ENCODE measurements at regions not wholly inside any gene's neighbourhood (a gene's known extent, or its start where the extent isn't known, plus 50 kb on each side); places are given as distances from the start of the nearest gene placed in this dataset.

GRCh38 chr4:8703857-8704495, 111.4 kb downstream of the CPZ start:
- TF ChIP-seq, protein P1, sequence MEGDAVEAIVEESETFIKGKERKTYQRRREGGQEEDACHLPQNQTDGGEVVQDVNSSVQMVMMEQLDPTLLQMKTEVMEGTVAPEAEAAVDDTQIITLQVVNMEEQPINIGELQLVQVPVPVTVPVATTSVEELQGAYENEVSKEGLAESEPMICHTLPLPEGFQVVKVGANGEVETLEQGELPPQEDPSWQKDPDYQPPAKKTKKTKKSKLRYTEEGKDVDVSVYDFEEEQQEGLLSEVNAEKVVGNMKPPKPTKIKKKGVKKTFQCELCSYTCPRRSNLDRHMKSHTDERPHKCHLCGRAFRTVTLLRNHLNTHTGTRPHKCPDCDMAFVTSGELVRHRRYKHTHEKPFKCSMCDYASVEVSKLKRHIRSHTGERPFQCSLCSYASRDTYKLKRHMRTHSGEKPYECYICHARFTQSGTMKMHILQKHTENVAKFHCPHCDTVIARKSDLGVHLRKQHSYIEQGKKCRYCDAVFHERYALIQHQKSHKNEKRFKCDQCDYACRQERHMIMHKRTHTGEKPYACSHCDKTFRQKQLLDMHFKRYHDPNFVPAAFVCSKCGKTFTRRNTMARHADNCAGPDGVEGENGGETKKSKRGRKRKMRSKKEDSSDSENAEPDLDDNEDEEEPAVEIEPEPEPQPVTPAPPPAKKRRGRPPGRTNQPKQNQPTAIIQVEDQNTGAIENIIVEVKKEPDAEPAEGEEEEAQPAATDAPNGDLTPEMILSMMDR (optimal IDR thresholded peaks at IDR 0.05 in 1 of 3, IDR thresholded peaks at IDR 0.05 in 1 of 3, conservative IDR thresholded peaks at IDR 0.05 in 1 of 3; ENCODE audit: extremely low read depth in 1 of 3, insufficient read depth in 2 of 3, low read length in 3 of 3): no peak
- TF ChIP-seq EZH2 (IDR thresholded peaks at IDR 0.05; ENCODE audit: low read length): no peak
